GM23338 (cell line): ENCODE measurements at regions not wholly inside any gene's neighbourhood (a gene's known extent, or its start where the extent isn't known, plus 50 kb on each side); places are given as distances from the start of the nearest gene placed in this dataset.

Experiments used
- ATAC-seq: fragments of 200-7000 bp; cut with Tn5 transposase; 3 replicates; pipeline ENCODE4 v1.9.1; 2020
- DNase-seq: peaks from one replicate; pipeline ENCODE4 v3.0.0-alpha.2; 2015; ENCODE audit warnings: low spot score
- H2AFZ ChIP-seq: fragments of 200-600 bp; sonication (generic); 2 replicates; pipeline ENCODE4 v1.8.0; 2016; ENCODE audit warnings: antibody characterized with exemption, mild to moderate bottlenecking, moderate library complexity
- H3F3A ChIP-seq: fragments of 200-600 bp; sonication (generic); replicated peaks from 2 replicates; pipeline ENCODE4 v1.8.0; 2017; ENCODE audit warnings: antibody characterized with exemption, mixed run types, low read depth
- H3K27ac ChIP-seq: fragments of 200-600 bp; sonication (generic); 2 replicates; pipeline ENCODE4 v1.6.1; 2016; ENCODE audit warnings: low read depth
- H3K27me3 ChIP-seq: fragments of 200-600 bp; sonication (generic); 2 replicates; pipeline ENCODE4 v1.8.0; 2016; ENCODE audit warnings: mild to moderate bottlenecking, mixed run types, moderate library complexity; ENCODE audit not compliant: insufficient read depth
- H3K36me3 ChIP-seq: fragments of 200-600 bp; sonication (generic); 2 replicates; pipeline ENCODE4 v1.8.0; 2016; ENCODE audit warnings: mild to moderate bottlenecking; ENCODE audit not compliant: insufficient read depth
- H3K4me1 ChIP-seq: fragments of 200-600 bp; sonication (generic); 2 replicates; pipeline ENCODE4 v1.8.0; 2016; ENCODE audit warnings: mild to moderate bottlenecking, moderate library complexity; ENCODE audit not compliant: insufficient read depth
- H3K4me2 ChIP-seq: fragments of 200-600 bp; sonication (generic); 2 replicates; pipeline ENCODE4 v1.7.1; 2017; ENCODE audit warnings: mixed run types
- H3K4me3 ChIP-seq: fragments of 200-600 bp; sonication (generic); 2 replicates; pipeline ENCODE4 v1.6.1; 2016; ENCODE audit warnings: mixed run types
- H3K79me2 ChIP-seq: fragments of 200-600 bp; sonication (generic); replicated peaks from 2 replicates; pipeline ENCODE4 v1.8.0; 2017; ENCODE audit warnings: mild to moderate bottlenecking; ENCODE audit not compliant: insufficient read depth
- H3K9me2 ChIP-seq: fragments of 200-600 bp; sonication (generic); 2 replicates; pipeline ENCODE4 v1.8.0; 2017; ENCODE audit not compliant: insufficient read depth
- H4K20me1 ChIP-seq: fragments of 200-600 bp; sonication (generic); replicated peaks from 2 replicates; pipeline ENCODE4 v1.8.0; 2017; ENCODE audit warnings: mild to moderate bottlenecking; ENCODE audit not compliant: insufficient read depth
- H3K27ac Mint-ChIP-seq: 2 replicates; pipeline ENCODE4 v1.8.0; 2020; ENCODE audit warnings: inconsistent platforms, mild to moderate bottlenecking, moderate library complexity, mixed read lengths
- H3K27me3 Mint-ChIP-seq: 3 replicates; pipeline ENCODE4 v1.8.0; 2022; ENCODE audit warnings: low read depth, mild to moderate bottlenecking, moderate library complexity, mixed read lengths, inconsistent platforms; ENCODE audit not compliant: insufficient read depth, poor library complexity
- H3K36me3 Mint-ChIP-seq: 3 replicates; pipeline ENCODE4 v1.8.0; 2021; ENCODE audit warnings: low read depth, mild to moderate bottlenecking, inconsistent platforms, moderate library complexity, mixed read lengths
- H3K4me1 Mint-ChIP-seq: 3 replicates; pipeline ENCODE4 v1.8.0; 2020; ENCODE audit warnings: mild to moderate bottlenecking, inconsistent platforms, mixed read lengths
- H3K4me3 Mint-ChIP-seq: 3 replicates; pipeline ENCODE4 v1.8.0; 2021; ENCODE audit warnings: moderate library complexity, mild to moderate bottlenecking, inconsistent platforms, mixed read lengths
- H3K9me3 Mint-ChIP-seq: 3 replicates; pipeline ENCODE4 v1.8.0; 2020; ENCODE audit warnings: moderate library complexity, mild to moderate bottlenecking, inconsistent platforms, mixed read lengths
- CREB1 ChIP-seq: fragments of 250-450 bp; sonication (Bioruptor Pico); IDR thresholded peaks from 2 replicates; pipeline ENCODE4 v1.5.0; 2020; ENCODE audit warnings: low read depth, mild to moderate bottlenecking, moderate library complexity
- CTCF ChIP-seq, 2 experiments: fragments of 200-600 bp in 1 of 2; sonication (generic) in 1 of 2; conservative IDR thresholded peaks; 2 replicates each; pipeline versions ENCODE4 v1.5.1 to v1.6.1; 2016 to 2017; ENCODE audit warnings: antibody characterized with exemption in 2 of 2, low read depth in 2 of 2, mild to moderate bottlenecking in 2 of 2, moderate library complexity in 1 of 2
- ETS1 ChIP-seq: IDR thresholded peaks from 2 replicates; pipeline ENCODE4 v1.6.1; 2016; ENCODE audit warnings: antibody characterized with exemption
- EZH2 ChIP-seq: fragments of 200-600 bp; sonication (generic); IDR thresholded peaks from one replicate; pipeline ENCODE4 v1.8.0; 2017; ENCODE audit warnings: antibody characterized with exemption, mild to moderate bottlenecking, low read depth; ENCODE audit not compliant: unreplicated experiment
- EZH2phosphoT487 ChIP-seq: fragments of 200-600 bp; sonication (generic); IDR thresholded peaks from one replicate; pipeline ENCODE4 v1.8.1; 2018; ENCODE audit warnings: antibody characterized with exemption; ENCODE audit not compliant: unreplicated experiment
- JUNB ChIP-seq: IDR thresholded peaks from one replicate; pipeline ENCODE4 v1.6.1; 2016; ENCODE audit warnings: antibody characterized with exemption; ENCODE audit not compliant: unreplicated experiment
- NANOG ChIP-seq: IDR thresholded peaks from 2 replicates; pipeline ENCODE4 v1.6.1; 2016; ENCODE audit warnings: antibody characterized with exemption, borderline replicate concordance
- POLR2AphosphoS5 ChIP-seq: IDR thresholded peaks from 2 replicates; pipeline ENCODE4 v1.6.1; 2016; ENCODE audit warnings: antibody characterized with exemption, low read depth
- REST ChIP-seq: IDR thresholded peaks from one replicate; pipeline ENCODE4 v1.6.1; 2018; ENCODE audit warnings: antibody characterized with exemption; ENCODE audit not compliant: unreplicated experiment
- STAT1 ChIP-seq: IDR thresholded peaks from one replicate; pipeline ENCODE4 v1.6.1; 2016; ENCODE audit warnings: antibody characterized with exemption; ENCODE audit not compliant: unreplicated experiment
- ZNF114 ChIP-seq: fragments of 250-450 bp; sonication (Bioruptor Pico); IDR thresholded peaks from 2 replicates; pipeline ENCODE4 v1.5.0; 2020; ENCODE audit warnings: mild to moderate bottlenecking, moderate library complexity
- ZNF331 ChIP-seq: fragments of 250-450 bp; sonication (Bioruptor Pico); IDR thresholded peaks from 2 replicates; pipeline ENCODE4 v1.5.0; 2020; ENCODE audit warnings: low read depth, mild to moderate bottlenecking, moderate library complexity
- ZNF462 ChIP-seq: fragments of 250-450 bp; sonication (Bioruptor Pico); IDR thresholded peaks from 2 replicates; pipeline ENCODE4 v1.5.0; 2020; ENCODE audit warnings: mild to moderate bottlenecking, moderate library complexity

GRCh38 chr1:81230983-81231728 lies 569.6 kb upstream of the ADGRL2 start (continued):
- no peak for TF ChIP-seq EZH2phosphoT487
- no peak for TF ChIP-seq POLR2AphosphoS5
- TF ChIP-seq REST, result no peak
- no peak for TF ChIP-seq ZNF331
- no peak for TF ChIP-seq CREB1 (CRISPR knock-in tag)

- no peaks in the 10 kb centered on the region for H4K20me1 ChIP-seq
- H3K36me3 Mint-ChIP-seq, result no peaks in the 10 kb centered on the region
- H3K4me1 Mint-ChIP-seq, result peaks cover 38% of the 10 kb centered on the region
- H3K4me1 ChIP-seq, result peaks cover 34% of the 10 kb centered on the region
- H3K79me2 ChIP-seq, result no peaks in the 10 kb centered on the region
- no peak overlapping the region for H3K4me2 ChIP-seq
- H3K27me3 ChIP-seq, result no peaks in the 10 kb centered on the region
- H3F3A ChIP-seq, result no peaks in the 10 kb centered on the region
- no peaks in the 10 kb centered on the region for H3K9me2 ChIP-seq
- no peak for ATAC-seq
- H3K4me3 ChIP-seq, result no peak overlapping the region
- no peaks in the 10 kb centered on the region for H3K36me3 ChIP-seq
- H2AFZ ChIP-seq, result no peak overlapping the region
- no peaks in the 10 kb centered on the region for H3K27me3 Mint-ChIP-seq
- H3K9me3 Mint-ChIP-seq, result no peaks in the 10 kb centered on the region
- TF ChIP-seq CTCF (conservative IDR thresholded peaks at IDR 0.05; ENCODE audit: low read depth in 2 of 2) (no peak), ETS1 (no peak), STAT1 (no peak), ZNF114 (no peak), JUNB (no peak), ZNF462 (no peak), EZH2phosphoT487 (no peak), ZNF331 (no peak), POLR2AphosphoS5 (no peak), NANOG (no peak), EZH2 (no peak)
- DNase-seq, result no peak
- H3K4me3 Mint-ChIP-seq, result no peak overlapping the region
- no peak overlapping the region for H3K27ac ChIP-seq
- no peak overlapping the region for H3K27ac Mint-ChIP-seq
Measured at GRCh38 chr1:81228926-81229325, 571.8 kb upstream of the ADGRL2 start.
